ENCODE measurements at regions not wholly inside any gene's neighbourhood (a gene's known extent, or its start where the extent isn't known, plus 50 kb on each side); places are given as distances from the start of the nearest gene placed in this dataset.

DNA sequence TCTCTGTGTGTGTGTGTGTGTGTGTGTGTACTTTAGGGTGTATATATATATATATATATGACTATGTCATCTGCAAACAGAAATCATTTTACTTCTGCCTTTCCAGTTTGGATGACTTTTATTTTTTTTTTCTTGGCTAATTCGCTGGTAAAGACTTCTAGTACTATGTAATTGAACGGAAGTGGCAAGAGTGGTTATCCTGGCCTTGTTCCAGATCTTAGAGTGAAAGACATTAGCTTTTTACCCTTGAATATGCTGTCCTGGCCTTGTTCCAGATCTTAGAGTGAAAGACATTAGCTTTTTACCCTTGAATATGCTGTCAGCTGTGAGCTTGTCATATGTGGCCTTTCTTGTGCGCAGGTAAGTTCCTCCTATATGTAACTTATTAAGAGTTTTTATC, 72.7 kb upstream of the MYOCD start:
- no peak overlapping the region for H3K4me3 ChIP-seq (ENCODE audit: low read depth, low read length)
- TF ChIP-seq, protein P1, sequence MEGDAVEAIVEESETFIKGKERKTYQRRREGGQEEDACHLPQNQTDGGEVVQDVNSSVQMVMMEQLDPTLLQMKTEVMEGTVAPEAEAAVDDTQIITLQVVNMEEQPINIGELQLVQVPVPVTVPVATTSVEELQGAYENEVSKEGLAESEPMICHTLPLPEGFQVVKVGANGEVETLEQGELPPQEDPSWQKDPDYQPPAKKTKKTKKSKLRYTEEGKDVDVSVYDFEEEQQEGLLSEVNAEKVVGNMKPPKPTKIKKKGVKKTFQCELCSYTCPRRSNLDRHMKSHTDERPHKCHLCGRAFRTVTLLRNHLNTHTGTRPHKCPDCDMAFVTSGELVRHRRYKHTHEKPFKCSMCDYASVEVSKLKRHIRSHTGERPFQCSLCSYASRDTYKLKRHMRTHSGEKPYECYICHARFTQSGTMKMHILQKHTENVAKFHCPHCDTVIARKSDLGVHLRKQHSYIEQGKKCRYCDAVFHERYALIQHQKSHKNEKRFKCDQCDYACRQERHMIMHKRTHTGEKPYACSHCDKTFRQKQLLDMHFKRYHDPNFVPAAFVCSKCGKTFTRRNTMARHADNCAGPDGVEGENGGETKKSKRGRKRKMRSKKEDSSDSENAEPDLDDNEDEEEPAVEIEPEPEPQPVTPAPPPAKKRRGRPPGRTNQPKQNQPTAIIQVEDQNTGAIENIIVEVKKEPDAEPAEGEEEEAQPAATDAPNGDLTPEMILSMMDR (IDR thresholded peaks at IDR 0.05; ENCODE audit: insufficient read depth, low read depth, low read length) = no peak
- no peak for DNase-seq (ENCODE audit: low read depth)

DNA sequence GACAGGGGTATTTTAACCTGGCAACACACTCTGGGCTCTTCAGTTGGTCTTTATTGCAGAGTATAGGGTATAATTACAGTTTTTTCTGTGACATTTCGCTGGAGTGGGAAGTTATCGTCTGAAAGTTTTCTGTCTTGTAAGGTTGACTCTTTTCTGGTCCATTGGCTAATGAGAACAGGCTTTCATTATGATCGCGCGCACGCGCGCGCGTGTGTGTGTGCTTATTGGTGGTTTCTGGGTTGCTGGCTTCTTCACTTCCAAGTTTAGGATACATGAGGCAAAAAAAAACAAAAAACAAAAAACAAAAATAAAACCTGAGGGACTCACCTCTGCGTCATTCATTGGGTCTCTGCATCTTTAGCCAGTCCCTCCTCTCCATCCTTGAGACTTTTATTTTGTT, 68.7 kb upstream of the MYOCD start:
- no peak overlapping the region for H3K4me3 ChIP-seq (ENCODE audit: low read depth, low read length)
- TF ChIP-seq, protein P1 (IDR thresholded peaks at IDR 0.05; ENCODE audit: insufficient read depth, low read depth, low read length) = no peak
- no peak for DNase-seq (ENCODE audit: low read depth)

- TF ChIP-seq, protein P1 (IDR thresholded peaks at IDR 0.05; ENCODE audit: insufficient read depth, low read depth, low read length) = no peak
- no peak for DNase-seq (ENCODE audit: low read depth)
- no peak overlapping the region for H3K4me3 ChIP-seq (ENCODE audit: low read depth, low read length)
Observed at GRCh38 chr17:12597895-12598294, 67.8 kb upstream of the MYOCD start.

DNA sequence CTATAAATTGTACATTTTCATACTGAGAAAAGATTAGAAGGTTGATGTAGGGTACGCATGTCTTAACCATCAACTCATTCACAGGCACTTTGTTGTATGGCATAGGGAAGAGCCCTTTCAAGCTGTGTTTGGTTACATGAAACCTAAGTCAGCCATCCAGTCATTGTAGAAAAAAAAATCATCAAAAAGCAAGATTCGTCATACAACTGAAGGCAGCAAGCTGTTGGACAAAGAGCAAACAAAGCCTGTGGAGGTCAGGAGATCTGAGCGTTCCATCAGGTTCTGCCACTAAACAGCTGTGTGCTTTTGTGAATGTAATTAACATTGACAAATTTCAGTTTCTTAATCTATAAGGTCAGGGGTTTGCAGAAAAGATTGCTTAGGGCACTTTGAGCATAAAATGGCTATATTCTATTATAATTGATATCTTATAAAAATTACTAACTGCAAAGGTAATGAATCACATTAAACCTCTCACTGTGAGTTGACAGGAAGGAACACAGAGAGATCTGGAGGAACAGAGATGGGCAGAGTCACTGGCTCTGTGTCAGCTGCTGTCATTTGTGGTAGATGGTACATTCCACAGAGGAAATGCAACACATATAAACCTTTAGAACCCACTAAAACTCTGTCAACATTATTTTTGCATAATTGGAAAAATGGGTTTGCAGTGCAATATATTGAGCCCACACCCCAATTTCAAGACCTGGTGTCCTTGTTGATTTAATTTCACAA, 66.3 kb upstream of the MYOCD start:
- DNase-seq (ENCODE audit: low read depth) = no peak
- TF ChIP-seq, protein P1 (IDR thresholded peaks at IDR 0.05; ENCODE audit: insufficient read depth, low read depth, low read length) = no peak
- H3K4me3 ChIP-seq (ENCODE audit: low read depth, low read length) = no peak overlapping the region

GRCh38 chr17:12600349-12600748, 65.3 kb upstream of the MYOCD start:
- no peak overlapping the region for H3K4me3 ChIP-seq (ENCODE audit: low read depth, low read length)
- DNase-seq (ENCODE audit: low read depth) = no peak
- TF ChIP-seq, protein P1 (IDR thresholded peaks at IDR 0.05; ENCODE audit: insufficient read depth, low read depth, low read length) = no peak

- no peak overlapping the region for H3K4me3 ChIP-seq (ENCODE audit: low read depth, low read length)
- TF ChIP-seq, protein P1 (IDR thresholded peaks at IDR 0.05; ENCODE audit: insufficient read depth, low read depth, low read length) = no peak
- peak; percentile 32 for DNase-seq (ENCODE audit: low read depth)
Observed at GRCh38 chr17:12603566-12603965, 62.1 kb upstream of the MYOCD start.

- H3K4me3 ChIP-seq (ENCODE audit: low read depth, low read length) = no peak overlapping the region
- peak; percentile 84 for DNase-seq (ENCODE audit: low read depth)
- TF ChIP-seq, protein P1 (IDR thresholded peaks at IDR 0.05; ENCODE audit: insufficient read depth, low read depth, low read length) = no peak
Observed at GRCh38 chr17:12605222-12605621, 60.5 kb upstream of the MYOCD start.
